ENCODE measurements at regions not wholly inside any gene's neighbourhood (a gene's known extent, or its start where the extent isn't known, plus 50 kb on each side); places are given as distances from the start of the nearest gene placed in this dataset.
"Not testable (repeated sequence)": the region's sequence is repeated elsewhere in the genome, so short reads cannot be mapped to it uniquely, and the experiment has no call there.

DNA sequence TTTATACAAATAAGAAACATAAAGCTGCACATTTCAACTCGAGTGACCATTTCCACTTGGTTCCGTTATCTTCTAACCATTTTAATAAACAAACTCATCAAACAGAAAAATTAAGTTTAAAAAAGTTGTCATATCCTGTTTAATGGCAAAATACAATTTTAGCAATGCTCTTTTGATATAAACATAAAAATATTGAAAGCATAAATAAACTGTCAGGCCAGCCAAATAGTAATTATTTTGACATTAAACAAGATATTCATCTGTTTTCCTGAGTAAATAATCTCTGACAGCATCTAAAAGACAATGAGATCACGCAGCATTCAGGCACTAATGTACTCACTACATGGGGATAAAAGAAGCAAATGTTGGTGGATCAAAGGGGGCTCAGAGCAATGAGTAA lies 145.3 kb upstream of the ATP5MC3 start:
- no peak for DNase-seq
- no peak overlapping the region for H3K4me3 ChIP-seq
- H3K27me3 ChIP-seq, result no peaks in the 10 kb centered on the region
- H3K4me1 ChIP-seq, result no peaks in the 10 kb centered on the region
- TF ChIP-seq POLR2A (IDR thresholded peaks at IDR 0.05) (no peak), CTCF (IDR thresholded peaks at IDR 0.05) (no peak), EP300 (IDR thresholded peaks at IDR 0.05) (no peak), POLR2AphosphoS5 (IDR thresholded peaks at IDR 0.05) (no peak)
- H3K9me3 ChIP-seq, result peaks cover 0 to 10% (median 3%) of the 10 kb centered on the region in 4 donors
- WGBS, 2 donors, result 58 to 63% methylated on average over 3 of the region's 3 CpGs
- H3K27ac ChIP-seq, result no peak overlapping the region
- no peaks in the 10 kb centered on the region for H3K36me3 ChIP-seq
- ATAC-seq (ENCODE audit: low FRiP score in 2 of 2), result no peak

- H3K9me3 ChIP-seq, result peaks cover 0 to 10% (median 3%) of the 10 kb centered on the region in 4 donors
- H3K27ac ChIP-seq; H3K4me3 ChIP-seq; ATAC-seq (ENCODE audit: low FRiP score in 2 of 2); H3K36me3 ChIP-seq; H3K27me3 ChIP-seq; H3K4me1 ChIP-seq; DNase-seq: not testable (repeated sequence)
- WGBS, 2 donors, result 56 to 82% methylated on average over 2 of the region's 2 CpGs
These were observed 144.7 kb upstream of the ATP5MC3 start for GRCh38 chr2:175326164-175326563.

- no peak for DNase-seq
- WGBS, 2 donors, result 87 to 88% methylated on average over 4 of the region's 4 CpGs
- no peak overlapping the region for H3K27ac ChIP-seq
- peaks cover 0 to 10% (median 3%) of the 10 kb centered on the region in 4 donors for H3K9me3 ChIP-seq
- H3K27me3 ChIP-seq, result no peaks in the 10 kb centered on the region
- no peak overlapping the region for H3K4me3 ChIP-seq
- TF ChIP-seq EP300 (IDR thresholded peaks at IDR 0.05) (no peak), CTCF (IDR thresholded peaks at IDR 0.05) (no peak), POLR2A (IDR thresholded peaks at IDR 0.05) (no peak), POLR2AphosphoS5 (IDR thresholded peaks at IDR 0.05) (no peak)
- no peaks in the 10 kb centered on the region for H3K36me3 ChIP-seq
- ATAC-seq (ENCODE audit: low FRiP score in 2 of 2), result no peak
- no peaks in the 10 kb centered on the region for H3K4me1 ChIP-seq
These were observed 141.7 kb upstream of the ATP5MC3 start for GRCh38 chr2:175323162-175323561.

- Histone ChIP-seq H3K27me3 (no peaks in the 10 kb centered on the region), H3K4me1 (no peaks in the 10 kb centered on the region), H3K9me3 (no peaks in the 10 kb centered on the region), H3K27ac (no peak overlapping the region), H3K4me3 (no peak overlapping the region), H3K36me3 (no peaks in the 10 kb centered on the region)
- DNase-seq (no peak), ATAC-seq (ENCODE audit: low FRiP score in 2 of 2) (no peak)
- WGBS, 2 donors, result 70 to 84% methylated on average over 2 of the region's 2 CpGs
- TF ChIP-seq POLR2AphosphoS5 (IDR thresholded peaks at IDR 0.05) (no peak), POLR2A (IDR thresholded peaks at IDR 0.05) (no peak), EP300 (IDR thresholded peaks at IDR 0.05) (no peak), CTCF (IDR thresholded peaks at IDR 0.05) (no peak)
These were observed 137.0 kb upstream of the ATP5MC3 start for GRCh38 chr2:175318542-175318941.

- H3K4me1 ChIP-seq, result no peaks in the 10 kb centered on the region
- no peaks in the 10 kb centered on the region for H3K9me3 ChIP-seq
- H3K27me3 ChIP-seq, result no peaks in the 10 kb centered on the region
- DNase-seq (no peak), ATAC-seq (ENCODE audit: low FRiP score in 2 of 2) (no peak)
- no peak overlapping the region for H3K4me3 ChIP-seq
- no peaks in the 10 kb centered on the region for H3K36me3 ChIP-seq
- TF ChIP-seq CTCF (IDR thresholded peaks at IDR 0.05) (no peak), POLR2AphosphoS5 (IDR thresholded peaks at IDR 0.05) (no peak), POLR2A (IDR thresholded peaks at IDR 0.05) (no peak), EP300 (IDR thresholded peaks at IDR 0.05) (no peak)
- H3K27ac ChIP-seq, result no peak overlapping the region
- 88 to 91% methylated on average over 2 of the region's 2 CpGs for WGBS, 2 donors
These were observed 136.2 kb upstream of the ATP5MC3 start for GRCh38 chr2:175317751-175318150.
